HEK293 (cell line): ENCODE measurements at regions not wholly inside any gene's neighbourhood (a gene's known extent, or its start where the extent isn't known, plus 50 kb on each side); places are given as distances from the start of the nearest gene placed in this dataset.

ENCODE experiments used
- CTCF ChIA-PET: fragments of 350-600 bp; formaldehyde crosslinking; extraction: SDS; loops from one replicate; lab custom pipeline; 2021; ENCODE audit warnings: antibody characterized with exemption; lab: Yijun Ruan, JAX
- POLR2A ChIA-PET: fragments of 300-600 bp; formaldehyde crosslinking; extraction: SDS; loops from one replicate; lab custom pipeline; 2020; ENCODE audit warnings: antibody characterized with exemption, inconsistent platforms; lab: Yijun Ruan, JAX
- H3K27ac ChIP-seq: fragments of 200-500 bp; sonication (Bioruptor generic); 2 replicates; pipeline ENCODE4 v1.5.1; 2014; ENCODE audit warnings: low read depth, low read length, control low read depth, inconsistent platforms; ENCODE audit errors: extremely low read depth
- H3K36me3 ChIP-seq, 2 experiments: fragments of 200-500 bp in 1 of 2; sonication (Bioruptor generic) in 1 of 2; 1 replicate in 1 of 2; 2 replicates in 1 of 2; pipeline ENCODE4 v1.5.1; 2014 to 2017; ENCODE audit warnings: inconsistent platforms in 2 of 2, low read length in 2 of 2; ENCODE audit not compliant: control insufficient read depth in 2 of 2, insufficient read depth in 1 of 2
- H3K4me1 ChIP-seq: fragments of 200-500 bp; sonication (Bioruptor generic); 2 replicates; pipeline ENCODE4 v1.5.1; 2014; ENCODE audit warnings: mild to moderate bottlenecking, low read length, inconsistent platforms; ENCODE audit not compliant: control insufficient read depth, insufficient read depth
- H3K4me3 ChIP-seq: 2 replicates; pipeline ENCODE4 v1.5.1; 2011; ENCODE audit warnings: low read depth, mild to moderate bottlenecking, control low read depth, low read length, moderate library complexity
- H3K9me3 ChIP-seq: fragments of 200-500 bp; sonication (Bioruptor generic); 2 replicates; pipeline ENCODE4 v1.5.1; 2014; ENCODE audit warnings: low read depth, low read length, inconsistent platforms; ENCODE audit not compliant: control insufficient read depth, insufficient read depth
- GLIS1 ChIP-seq: fragments of 450-650 bp; formaldehyde crosslinking; IDR thresholded peaks from 2 replicates; pipeline ENCODE4 v1.5.1; 2016; ENCODE audit warnings: missing biosample characterization, missing genetic modification characterization
- ZIC2 ChIP-seq: fragments of 450-650 bp; formaldehyde crosslinking; IDR thresholded peaks from 2 replicates; pipeline ENCODE4 v1.5.1; 2016; ENCODE audit warnings: missing biosample characterization, missing genetic modification characterization
- ZNF19 ChIP-seq: fragments of 450-650 bp; formaldehyde crosslinking; IDR thresholded peaks from 2 replicates; pipeline ENCODE4; 2016; ENCODE audit warnings: missing biosample characterization, missing genetic modification characterization, low read depth
- ZNF416 ChIP-seq: fragments of 450-650 bp; formaldehyde crosslinking; IDR thresholded peaks from 2 replicates; pipeline ENCODE4 v1.5.1; 2016; ENCODE audit warnings: missing biosample characterization, missing genetic modification characterization
- ZNF426 ChIP-seq: fragments of 450-650 bp; formaldehyde crosslinking; IDR thresholded peaks from 2 replicates; pipeline ENCODE4 v1.5.1; 2017; ENCODE audit warnings: missing biosample characterization, missing genetic modification characterization, mild to moderate bottlenecking, inconsistent platforms, moderate library complexity
- ZNF621 ChIP-seq: fragments of 450-650 bp; formaldehyde crosslinking; IDR thresholded peaks from 2 replicates; pipeline ENCODE4 v1.5.1; 2017; ENCODE audit warnings: missing biosample characterization, missing genetic modification characterization
- ZNF660 ChIP-seq: fragments of 450-650 bp; IDR thresholded peaks from 2 replicates; pipeline ENCODE4 v1.5.1; 2018; ENCODE audit warnings: missing biosample characterization, mild to moderate bottlenecking, missing genetic modification characterization
- ZNF670 ChIP-seq: fragments of 450-650 bp; formaldehyde crosslinking; IDR thresholded peaks from 2 replicates; pipeline ENCODE4 v1.5.1; 2016; ENCODE audit warnings: missing biosample characterization, missing genetic modification characterization, low read depth
- ZNF747 ChIP-seq: fragments of 450-650 bp; formaldehyde crosslinking; IDR thresholded peaks from 2 replicates; pipeline ENCODE4 v1.5.1; 2016; ENCODE audit warnings: missing biosample characterization, missing genetic modification characterization
- ZNF76 ChIP-seq: fragments of 450-650 bp; formaldehyde crosslinking; IDR thresholded peaks from 2 replicates; pipeline ENCODE4; 2016; ENCODE audit warnings: low read depth, missing biosample characterization, missing genetic modification characterization, borderline replicate concordance
- TF ChIP-seq, protein P1 (sequence below): fragments of 450-650 bp; formaldehyde crosslinking; IDR thresholded peaks from 2 replicates; pipeline ENCODE4 v1.5.1; 2016; ENCODE audit warnings: missing biosample characterization, missing genetic modification characterization
- TF ChIP-seq, protein P2 (sequence below): fragments of 450-650 bp; formaldehyde crosslinking; IDR thresholded peaks from 2 replicates; pipeline ENCODE4 v1.5.1; 2017; ENCODE audit warnings: missing biosample characterization, mild to moderate bottlenecking, missing genetic modification characterization, moderate library complexity
- TF ChIP-seq, protein P3 (sequence below): fragments of 450-650 bp; formaldehyde crosslinking; IDR thresholded peaks from 2 replicates; pipeline ENCODE4 v1.5.1; 2016; ENCODE audit warnings: missing biosample characterization, missing genetic modification characterization
- TF ChIP-seq, protein P4 (sequence below): fragments of 450-650 bp; formaldehyde crosslinking; IDR thresholded peaks from 2 replicates; pipeline ENCODE4 v1.5.1; 2016; ENCODE audit warnings: missing biosample characterization, missing genetic modification characterization
- TF ChIP-seq, protein P5 (sequence below): fragments of 450-650 bp; formaldehyde crosslinking; IDR thresholded peaks from 2 replicates; pipeline ENCODE4 v1.5.1; 2016; ENCODE audit warnings: missing biosample characterization, missing genetic modification characterization
- TF ChIP-seq, protein P6 (sequence below): fragments of 450-650 bp; formaldehyde crosslinking; IDR thresholded peaks from 2 replicates; pipeline ENCODE4; 2016; ENCODE audit warnings: missing biosample characterization, missing genetic modification characterization

DNA sequence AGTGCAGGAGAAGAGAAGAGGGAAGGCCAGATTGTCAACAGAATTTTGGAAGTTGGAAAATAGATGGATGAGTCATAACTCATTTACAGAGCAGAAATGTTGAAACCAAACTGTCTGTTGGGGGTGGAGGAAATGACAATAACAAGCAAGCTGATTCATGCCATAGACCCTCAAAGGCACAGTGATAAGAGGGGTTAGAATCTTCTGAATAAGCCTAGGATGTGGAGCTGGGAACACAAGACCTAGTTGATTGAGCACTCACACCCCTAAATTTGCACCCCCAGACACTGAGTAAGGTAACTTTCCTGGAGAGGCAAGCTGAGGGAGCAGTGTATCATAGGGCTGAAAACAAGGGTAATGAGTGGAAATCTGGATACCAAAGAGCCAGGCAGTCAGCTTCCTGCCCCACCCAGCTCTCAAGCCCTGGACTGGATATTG, 141.4 kb downstream of the SCG2 start:
- ChIA-PET CTCF (interaction anchor here (0.7 to 2.8 kb wide), 5 partner anchors 77 to 388 kb away, joined by 3 to 9 read pairs (median 4); partner anchors contain the start of gene SCG2), POLR2A (no interaction called here)
- Histone ChIP-seq H3K27ac (no peak overlapping the region), H3K4me3 (no peak overlapping the region), H3K9me3 (no peaks in the 10 kb centered on the region), H3K36me3 (no peaks in the 10 kb centered on the region), H3K4me1 (no peaks in the 10 kb centered on the region)
- no peak for TF ChIP-seq ZNF416 (tag by site-specific recombination)
- TF ChIP-seq, protein P1, sequence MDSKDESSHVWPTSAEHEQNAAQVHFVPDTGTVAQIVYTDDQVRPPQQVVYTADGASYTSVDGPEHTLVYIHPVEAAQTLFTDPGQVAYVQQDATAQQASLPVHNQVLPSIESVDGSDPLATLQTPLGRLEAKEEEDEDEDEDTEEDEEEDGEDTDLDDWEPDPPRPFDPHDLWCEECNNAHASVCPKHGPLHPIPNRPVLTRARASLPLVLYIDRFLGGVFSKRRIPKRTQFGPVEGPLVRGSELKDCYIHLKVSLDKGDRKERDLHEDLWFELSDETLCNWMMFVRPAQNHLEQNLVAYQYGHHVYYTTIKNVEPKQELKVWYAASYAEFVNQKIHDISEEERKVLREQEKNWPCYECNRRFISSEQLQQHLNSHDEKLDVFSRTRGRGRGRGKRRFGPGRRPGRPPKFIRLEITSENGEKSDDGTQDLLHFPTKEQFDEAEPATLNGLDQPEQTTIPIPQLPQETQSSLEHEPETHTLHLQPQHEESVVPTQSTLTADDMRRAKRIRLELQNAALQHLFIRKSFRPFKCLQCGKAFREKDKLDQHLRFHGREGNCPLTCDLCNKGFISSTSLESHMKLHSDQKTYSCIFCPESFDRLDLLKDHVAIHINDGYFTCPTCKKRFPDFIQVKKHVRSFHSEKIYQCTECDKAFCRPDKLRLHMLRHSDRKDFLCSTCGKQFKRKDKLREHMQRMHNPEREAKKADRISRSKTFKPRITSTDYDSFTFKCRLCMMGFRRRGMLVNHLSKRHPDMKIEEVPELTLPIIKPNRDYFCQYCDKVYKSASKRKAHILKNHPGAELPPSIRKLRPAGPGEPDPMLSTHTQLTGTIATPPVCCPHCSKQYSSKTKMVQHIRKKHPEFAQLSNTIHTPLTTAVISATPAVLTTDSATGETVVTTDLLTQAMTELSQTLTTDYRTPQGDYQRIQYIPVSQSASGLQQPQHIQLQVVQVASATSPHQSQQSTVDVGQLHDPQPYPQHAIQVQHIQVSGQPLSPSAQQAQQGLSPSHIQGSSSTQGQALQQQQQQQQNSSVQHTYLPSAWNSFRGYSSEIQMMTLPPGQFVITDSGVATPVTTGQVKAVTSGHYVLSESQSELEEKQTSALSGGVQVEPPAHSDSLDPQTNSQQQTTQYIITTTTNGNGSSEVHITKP (tag by site-specific recombination): 0 out of 2 replicates have a peak, but pooled peaks have one; percentile 11

DNA sequence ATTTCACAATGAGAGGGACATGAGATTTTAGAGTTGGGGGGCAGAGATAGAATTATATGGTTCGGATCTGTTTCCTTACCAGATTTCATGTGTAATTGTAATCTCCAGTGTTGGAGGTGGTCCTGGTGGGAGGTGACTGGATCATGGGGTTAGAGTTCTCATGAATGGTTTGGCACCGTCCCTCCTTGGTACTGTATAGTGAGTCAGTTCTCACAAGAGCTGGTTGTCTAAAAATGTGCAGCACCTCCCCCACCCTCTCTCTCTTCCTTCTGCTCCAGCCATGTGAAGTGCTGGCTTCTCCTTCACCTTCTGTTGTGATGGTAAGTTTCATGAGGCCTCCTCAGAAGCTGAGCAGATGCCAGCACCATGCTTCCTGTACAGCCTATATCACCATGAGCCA, 138.1 kb downstream of the SCG2 start:
- H3K36me3 ChIP-seq: no peaks in the 10 kb centered on the region
- H3K4me3 ChIP-seq: no peak overlapping the region
- TF ChIP-seq ZNF670 (no peak), ZNF747 (tag by site-specific recombination) (no peak), ZNF426 (tag by site-specific recombination) (no peak)
- TF ChIP-seq, protein P2, sequence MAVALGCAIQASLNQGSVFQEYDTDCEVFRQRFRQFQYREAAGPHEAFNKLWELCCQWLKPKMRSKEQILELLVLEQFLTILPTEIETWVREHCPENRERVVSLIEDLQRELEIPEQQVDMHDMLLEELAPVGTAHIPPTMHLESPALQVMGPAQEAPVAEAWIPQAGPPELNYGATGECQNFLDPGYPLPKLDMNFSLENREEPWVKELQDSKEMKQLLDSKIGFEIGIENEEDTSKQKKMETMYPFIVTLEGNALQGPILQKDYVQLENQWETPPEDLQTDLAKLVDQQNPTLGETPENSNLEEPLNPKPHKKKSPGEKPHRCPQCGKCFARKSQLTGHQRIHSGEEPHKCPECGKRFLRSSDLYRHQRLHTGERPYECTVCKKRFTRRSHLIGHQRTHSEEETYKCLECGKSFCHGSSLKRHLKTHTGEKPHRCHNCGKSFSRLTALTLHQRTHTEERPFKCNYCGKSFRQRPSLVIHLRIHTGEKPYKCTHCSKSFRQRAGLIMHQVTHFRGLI: no peak
- TF ChIP-seq, protein P3, sequence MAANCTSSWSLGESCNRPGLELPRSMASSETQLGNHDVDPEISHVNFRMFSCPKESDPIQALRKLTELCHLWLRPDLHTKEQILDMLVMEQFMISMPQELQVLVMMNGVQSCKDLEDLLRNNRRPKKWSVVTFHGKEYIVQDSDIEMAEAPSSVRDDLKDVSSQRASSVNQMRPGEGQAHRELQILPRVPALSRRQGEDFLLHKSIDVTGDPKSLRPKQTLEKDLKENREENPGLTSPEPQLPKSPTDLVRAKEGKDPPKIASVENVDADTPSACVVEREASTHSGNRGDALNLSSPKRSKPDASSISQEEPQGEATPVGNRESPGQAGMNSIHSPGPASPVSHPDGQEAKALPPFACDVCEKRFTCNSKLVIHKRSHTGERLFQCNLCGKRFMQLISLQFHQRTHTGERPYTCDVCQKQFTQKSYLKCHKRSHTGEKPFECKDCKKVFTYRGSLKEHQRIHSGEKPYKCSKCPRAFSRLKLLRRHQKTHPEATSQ (tag by site-specific recombination): no peak
- POLR2A ChIA-PET: no interaction called here
- CTCF ChIA-PET: interaction anchor here (0.5 to 0.6 kb wide), 2 partner anchors 33 to 222 kb away, joined by 3 to 4 read pairs; no protein-coding TSS in a partner anchor
- no peaks in the 10 kb centered on the region for H3K9me3 ChIP-seq
- no peak overlapping the region for H3K27ac ChIP-seq
- H3K4me1 ChIP-seq: no peaks in the 10 kb centered on the region

DNA sequence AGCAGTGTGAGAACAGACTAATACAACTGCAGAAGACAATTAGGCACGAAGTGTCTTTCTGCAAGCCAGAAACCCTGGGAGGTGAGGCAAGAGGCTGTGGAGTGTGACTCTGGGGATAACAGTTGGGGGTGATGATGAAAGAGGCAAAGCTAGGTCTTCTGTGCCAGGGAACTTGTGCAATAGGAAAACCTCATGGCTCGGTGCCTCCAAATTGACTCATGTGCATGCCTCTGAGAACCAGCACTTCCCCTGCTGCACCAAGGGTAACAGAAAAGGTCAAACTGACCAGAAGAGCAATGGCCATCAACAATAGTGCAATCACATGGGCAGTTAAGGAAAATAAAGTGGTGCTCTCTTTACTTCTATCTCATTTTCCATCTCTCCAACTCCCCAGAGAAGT, 136.4 kb downstream of the SCG2 start:
- peak; percentile 63; the same call in 1 of the 2 replicates for TF ChIP-seq ZNF660 (tag by site-specific recombination)
- peak; percentile 36; the same call in 1 of the 2 replicates for TF ChIP-seq ZIC2 (tag by site-specific recombination)
- TF ChIP-seq, protein P4, sequence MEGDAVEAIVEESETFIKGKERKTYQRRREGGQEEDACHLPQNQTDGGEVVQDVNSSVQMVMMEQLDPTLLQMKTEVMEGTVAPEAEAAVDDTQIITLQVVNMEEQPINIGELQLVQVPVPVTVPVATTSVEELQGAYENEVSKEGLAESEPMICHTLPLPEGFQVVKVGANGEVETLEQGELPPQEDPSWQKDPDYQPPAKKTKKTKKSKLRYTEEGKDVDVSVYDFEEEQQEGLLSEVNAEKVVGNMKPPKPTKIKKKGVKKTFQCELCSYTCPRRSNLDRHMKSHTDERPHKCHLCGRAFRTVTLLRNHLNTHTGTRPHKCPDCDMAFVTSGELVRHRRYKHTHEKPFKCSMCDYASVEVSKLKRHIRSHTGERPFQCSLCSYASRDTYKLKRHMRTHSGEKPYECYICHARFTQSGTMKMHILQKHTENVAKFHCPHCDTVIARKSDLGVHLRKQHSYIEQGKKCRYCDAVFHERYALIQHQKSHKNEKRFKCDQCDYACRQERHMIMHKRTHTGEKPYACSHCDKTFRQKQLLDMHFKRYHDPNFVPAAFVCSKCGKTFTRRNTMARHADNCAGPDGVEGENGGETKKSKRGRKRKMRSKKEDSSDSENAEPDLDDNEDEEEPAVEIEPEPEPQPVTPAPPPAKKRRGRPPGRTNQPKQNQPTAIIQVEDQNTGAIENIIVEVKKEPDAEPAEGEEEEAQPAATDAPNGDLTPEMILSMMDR (tag by site-specific recombination): no peak
- no peak for TF ChIP-seq ZNF19 (tag by site-specific recombination)
- TF ChIP-seq, protein P5, sequence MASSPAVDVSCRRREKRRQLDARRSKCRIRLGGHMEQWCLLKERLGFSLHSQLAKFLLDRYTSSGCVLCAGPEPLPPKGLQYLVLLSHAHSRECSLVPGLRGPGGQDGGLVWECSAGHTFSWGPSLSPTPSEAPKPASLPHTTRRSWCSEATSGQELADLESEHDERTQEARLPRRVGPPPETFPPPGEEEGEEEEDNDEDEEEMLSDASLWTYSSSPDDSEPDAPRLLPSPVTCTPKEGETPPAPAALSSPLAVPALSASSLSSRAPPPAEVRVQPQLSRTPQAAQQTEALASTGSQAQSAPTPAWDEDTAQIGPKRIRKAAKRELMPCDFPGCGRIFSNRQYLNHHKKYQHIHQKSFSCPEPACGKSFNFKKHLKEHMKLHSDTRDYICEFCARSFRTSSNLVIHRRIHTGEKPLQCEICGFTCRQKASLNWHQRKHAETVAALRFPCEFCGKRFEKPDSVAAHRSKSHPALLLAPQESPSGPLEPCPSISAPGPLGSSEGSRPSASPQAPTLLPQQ (tag by site-specific recombination): no peak
- TF ChIP-seq ZNF621 (tag by site-specific recombination): no peak
- TF ChIP-seq, protein P6, sequence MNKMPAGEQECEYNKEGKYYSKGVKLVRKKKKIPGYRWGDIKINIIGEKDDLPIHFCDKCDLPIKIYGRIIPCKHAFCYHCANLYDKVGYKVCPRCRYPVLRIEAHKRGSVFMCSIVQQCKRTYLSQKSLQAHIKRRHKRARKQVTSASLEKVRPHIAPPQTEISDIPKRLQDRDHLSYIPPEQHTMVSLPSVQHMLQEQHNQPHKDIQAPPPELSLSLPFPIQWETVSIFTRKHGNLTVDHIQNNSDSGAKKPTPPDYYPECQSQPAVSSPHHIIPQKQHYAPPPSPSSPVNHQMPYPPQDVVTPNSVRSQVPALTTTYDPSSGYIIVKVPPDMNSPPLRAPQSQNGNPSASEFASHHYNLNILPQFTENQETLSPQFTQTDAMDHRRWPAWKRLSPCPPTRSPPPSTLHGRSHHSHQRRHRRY (tag by site-specific recombination): no peak
- no peak for TF ChIP-seq ZNF76 (tag by site-specific recombination)
- peak; percentile 68 for TF ChIP-seq GLIS1
- POLR2A ChIA-PET: no interaction called here
- no peaks in the 10 kb centered on the region for H3K4me1 ChIP-seq
- CTCF ChIA-PET: interaction anchor here (1.0 kb wide), 1 partner anchor 504 kb away, joined by 3 read pairs; no protein-coding TSS in a partner anchor
- no peaks in the 10 kb centered on the region for H3K36me3 ChIP-seq
- no peaks in the 10 kb centered on the region for H3K9me3 ChIP-seq
- H3K4me3 ChIP-seq: no peak overlapping the region
- H3K27ac ChIP-seq: no peak overlapping the region
